SK-N-SH (cell line): ENCODE measurements at regions not wholly inside any gene's neighbourhood (a gene's known extent, or its start where the extent isn't known, plus 50 kb on each side); places are given as distances from the start of the nearest gene placed in this dataset.

Experiments
- CTCF ChIA-PET: fragments of 300-600, 350-600 bp; formaldehyde crosslinking; extraction: SDS; loops from one replicate; lab custom pipeline; 2021; lab: Yijun Ruan, JAX
- POLR2A ChIA-PET: fragments of 350-600 bp; sonication (Branson Sonifier 250); formaldehyde crosslinking; extraction: SDS; loops from one replicate; lab custom pipeline; 2020; ENCODE audit warnings: antibody characterized with exemption, inconsistent platforms; lab: Yijun Ruan, JAX
- DNase-seq: peaks from one replicate; pipeline ENCODE4 v3.0.0; 2012
- H2AFZ ChIP-seq: fragments of 200-600 bp; sonication (generic); 2 replicates; pipeline ENCODE4 v1.8.1; 2016; ENCODE audit warnings: antibody characterized with exemption, mild to moderate bottlenecking, low read depth
- H3F3A ChIP-seq: fragments of 200-600 bp; sonication (generic); replicated peaks from 2 replicates; pipeline ENCODE3; 2016; ENCODE audit warnings: antibody characterized with exemption, mild to moderate bottlenecking; ENCODE audit not compliant: insufficient read depth
- H3K27ac ChIP-seq, 2 experiments: fragments of 200-500 bp in 1 of 2; fragments of 200-600 bp in 1 of 2; sonication (Bioruptor generic) in 1 of 2; sonication (generic), shearing (Covaris generic) in 1 of 2; 2 replicates each; pipeline versions ENCODE4 v1.5.1 to v1.6.1; 2014 to 2016; ENCODE audit warnings: low read depth in 2 of 2, inconsistent platforms in 1 of 2, low read length in 1 of 2, mild to moderate bottlenecking in 1 of 2, mixed read lengths in 1 of 2
- H3K27me3 ChIP-seq: fragments of 200-600 bp; sonication (generic), shearing (Covaris generic); 2 replicates; pipeline ENCODE4 v1.6.1; 2016; ENCODE audit warnings: mixed run types; ENCODE audit not compliant: insufficient read depth
- H3K36me3 ChIP-seq, 2 experiments: fragments of 200-500 bp in 1 of 2; fragments of 200-600 bp in 1 of 2; sonication (Bioruptor generic) in 1 of 2; sonication (generic) in 1 of 2; replicated peaks in 1 of 2; 2 replicates each; pipeline versions ENCODE3 to v1.5.1; 2014 to 2016; ENCODE audit warnings: low read length in 1 of 2, mild to moderate bottlenecking in 1 of 2; ENCODE audit not compliant: insufficient read depth in 2 of 2, control insufficient read depth in 1 of 2
- H3K4me1 ChIP-seq, 2 experiments: fragments of 200-500 bp in 1 of 2; fragments of 200-600 bp in 1 of 2; sonication (Bioruptor generic) in 1 of 2; sonication (generic), shearing (Covaris generic) in 1 of 2; 2 replicates each; pipeline versions ENCODE4 v1.5.1 to v1.6.1; 2014 to 2016; ENCODE audit warnings: low read depth in 1 of 2, low read length in 1 of 2, mixed run types in 1 of 2; ENCODE audit not compliant: insufficient read depth in 2 of 2, control insufficient read depth in 1 of 2
- H3K4me2 ChIP-seq: fragments of 200-600 bp; sonication (generic), shearing (Covaris generic); 2 replicates; pipeline ENCODE4 v1.6.1; 2017; ENCODE audit warnings: mixed run types
- H3K4me3 ChIP-seq, 2 experiments: fragments of 200-500 bp in 1 of 2; fragments of 200-600 bp in 1 of 2; sonication (Bioruptor generic) in 1 of 2; sonication (generic), shearing (Covaris generic) in 1 of 2; 2 replicates each; pipeline versions ENCODE4 v1.5.1 to v1.8.1; 2014 to 2016; ENCODE audit warnings: low read depth in 2 of 2, inconsistent platforms in 1 of 2, low read length in 1 of 2, mild to moderate bottlenecking in 1 of 2, mixed read lengths in 1 of 2, moderate library complexity in 1 of 2
- H3K79me2 ChIP-seq: fragments of 200-600 bp; sonication (generic); 2 replicates; pipeline ENCODE4 v1.8.1; 2017; ENCODE audit warnings: mild to moderate bottlenecking; ENCODE audit not compliant: insufficient read depth
- H3K9ac ChIP-seq: fragments of 200-600 bp; sonication (generic); 2 replicates; pipeline ENCODE4 v1.6.1; 2017; ENCODE audit warnings: mixed run types
- H3K9me2 ChIP-seq: fragments of 200-600 bp; sonication (generic); 2 replicates; pipeline ENCODE4 v1.6.1; 2017; ENCODE audit warnings: mixed run types
- H3K9me3 ChIP-seq: fragments of 200-600 bp; sonication (generic); 2 replicates; pipeline ENCODE4 v1.6.1; 2017; ENCODE audit warnings: mixed run types, mild to moderate bottlenecking, moderate library complexity
- H4K20me1 ChIP-seq: fragments of 200-600 bp; sonication (generic); 2 replicates; pipeline ENCODE4 v1.6.1; 2017; ENCODE audit warnings: mild to moderate bottlenecking, mixed run types; ENCODE audit not compliant: insufficient read depth
- ELF1 ChIP-seq: IDR thresholded peaks from 2 replicates; pipeline ENCODE4 v1.4.0; 2012
- FOXM1 ChIP-seq: IDR thresholded peaks from 2 replicates; pipeline ENCODE4 v1.4.0; 2012; ENCODE audit warnings: low read depth, mild to moderate bottlenecking
- GATA2 ChIP-seq: sonication (generic); formaldehyde crosslinking; IDR thresholded peaks from 2 replicates; pipeline ENCODE4 v1.5.0; 2020; ENCODE audit warnings: mild to moderate bottlenecking, missing genetic modification reagents
- JUND ChIP-seq: IDR thresholded peaks from 2 replicates; pipeline ENCODE4 v1.4.0; 2012
- MEF2A ChIP-seq: IDR thresholded peaks from 2 replicates; pipeline ENCODE4 v1.4.0; 2012; ENCODE audit warnings: low read depth, borderline replicate concordance
- MXI1 ChIP-seq: IDR thresholded peaks from 2 replicates; pipeline ENCODE4 v1.6.1; 2012; ENCODE audit warnings: mild to moderate bottlenecking, low read depth, low read length, improper control_type of control experiment
- NFIC ChIP-seq: IDR thresholded peaks from 2 replicates; pipeline ENCODE4 v1.4.0; 2012; ENCODE audit warnings: borderline replicate concordance
- NRF1 ChIP-seq: IDR thresholded peaks from 2 replicates; pipeline ENCODE4 v1.6.1; 2012; ENCODE audit warnings: low read depth, mild to moderate bottlenecking, low read length
- POLR2AphosphoS5 ChIP-seq: IDR thresholded peaks from 2 replicates; pipeline ENCODE4 v1.6.1; 2012; ENCODE audit warnings: low read depth, low read length
- RCOR1 ChIP-seq: fragments of 150-350 bp; IDR thresholded peaks from 2 replicates; pipeline ENCODE4 v1.6.1; 2017; ENCODE audit warnings: antibody characterized with exemption, low read length
- RXRA ChIP-seq: IDR thresholded peaks from 2 replicates; pipeline ENCODE4 v1.4.0; 2012; ENCODE audit warnings: low read depth, mild to moderate bottlenecking, borderline replicate concordance
- SIN3A ChIP-seq: IDR thresholded peaks from 2 replicates; pipeline ENCODE4 v1.6.1; 2012; ENCODE audit warnings: low read depth, mild to moderate bottlenecking, low read length, moderate library complexity, borderline replicate concordance
- SMC3 ChIP-seq: IDR thresholded peaks from 2 replicates; pipeline ENCODE4 v1.6.1; 2012; ENCODE audit warnings: low read depth, low read length, improper control_type of control experiment
- TCF12 ChIP-seq: IDR thresholded peaks from 2 replicates; pipeline ENCODE4 v1.4.0; 2012
- TEAD4 ChIP-seq: IDR thresholded peaks from 2 replicates; pipeline ENCODE4 v1.4.0; 2012; ENCODE audit warnings: mild to moderate bottlenecking, borderline replicate concordance; ENCODE audit not compliant: insufficient read depth
- YY1 ChIP-seq: IDR thresholded peaks from 2 replicates; pipeline ENCODE4 v1.4.0; 2012; ENCODE audit warnings: low read depth, mild to moderate bottlenecking
- WGBS: methylation state at CpG from one replicate; pipeline ENCODE4 v1.1.6; 2017; ENCODE audit warnings: low lambda C conversion rate; 5-methylcytosine and 5-hydroxymethylcytosine counted together
- TF ChIP-seq, protein P1 (sequence below): fragments of 150-350 bp; IDR thresholded peaks from 2 replicates; pipeline ENCODE4 v1.6.1; 2017; ENCODE audit warnings: antibody characterized with exemption, low read length, low read depth, borderline replicate concordance
- TF ChIP-seq, protein P2 (sequence below): fragments of 150-350 bp; IDR thresholded peaks from 2 replicates; pipeline ENCODE4 v1.6.1; 2016; ENCODE audit warnings: mild to moderate bottlenecking, low read depth, low read length
- TF ChIP-seq, protein P3 (sequence below): IDR thresholded peaks from 2 replicates; pipeline ENCODE4 v1.4.0; 2012; ENCODE audit warnings: low read depth, borderline replicate concordance
- TF ChIP-seq, protein P4 (sequence below): IDR thresholded peaks from 2 replicates; pipeline ENCODE4 v1.4.0; 2012; ENCODE audit warnings: low read depth, borderline replicate concordance

DNA sequence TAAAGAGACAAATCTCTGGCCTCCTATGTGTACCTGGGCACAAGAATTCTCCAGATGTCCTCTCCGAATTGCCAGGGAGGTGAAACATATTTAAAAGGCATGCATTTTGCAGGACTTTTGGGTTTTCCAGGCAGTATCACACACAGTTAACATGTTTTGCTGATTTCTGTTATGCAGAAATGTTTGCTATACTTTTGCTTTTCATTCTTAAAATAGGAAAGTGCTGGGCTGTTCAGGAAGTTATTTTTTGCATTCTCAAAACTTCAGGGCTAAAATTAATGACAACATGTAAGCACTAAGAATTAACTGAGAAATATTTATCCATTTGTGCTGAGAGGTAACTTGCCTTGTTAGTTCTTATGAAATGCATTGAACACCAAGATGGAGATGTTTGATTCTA is 390.7 kb upstream of the CTSO start:
- no peaks in the 10 kb centered on the region for H3F3A ChIP-seq
- POLR2A ChIA-PET: no interaction called here
- CTCF ChIA-PET: no interaction called here
- H3K27ac ChIP-seq: no peak overlapping the region
- H3K4me1 ChIP-seq: no peaks in the 10 kb centered on the region; a peak in 1 of 4 replicates
- H3K79me2 ChIP-seq: no peaks in the 10 kb centered on the region
- H3K36me3 ChIP-seq: no peaks in the 10 kb centered on the region
- TF ChIP-seq MEF2A (no peak), FOXM1 (no peak), TEAD4 (no peak), SIN3A (no peak), RCOR1 (no peak), RXRA (no peak), SMC3 (no peak), MXI1 (no peak), TCF12 (no peak), YY1 (no peak), POLR2AphosphoS5 (no peak), NRF1 (no peak), NFIC (no peak)
- TF ChIP-seq, protein P1, sequence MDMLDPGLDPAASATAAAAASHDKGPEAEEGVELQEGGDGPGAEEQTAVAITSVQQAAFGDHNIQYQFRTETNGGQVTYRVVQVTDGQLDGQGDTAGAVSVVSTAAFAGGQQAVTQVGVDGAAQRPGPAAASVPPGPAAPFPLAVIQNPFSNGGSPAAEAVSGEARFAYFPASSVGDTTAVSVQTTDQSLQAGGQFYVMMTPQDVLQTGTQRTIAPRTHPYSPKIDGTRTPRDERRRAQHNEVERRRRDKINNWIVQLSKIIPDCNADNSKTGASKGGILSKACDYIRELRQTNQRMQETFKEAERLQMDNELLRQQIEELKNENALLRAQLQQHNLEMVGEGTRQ: no peak
- DNase-seq: no peak
- H4K20me1 ChIP-seq: no peaks in the 10 kb centered on the region
- no peaks in the 10 kb centered on the region for H3K9me2 ChIP-seq
- no peaks in the 10 kb centered on the region for H3K27me3 ChIP-seq
- WGBS: 15% methylated on average over 1 of the region's 1 CpG
- H3K9ac ChIP-seq: no peak overlapping the region
- H2AFZ ChIP-seq: no peak overlapping the region
- H3K4me2 ChIP-seq: no peak overlapping the region
- H3K9me3 ChIP-seq: no peaks in the 10 kb centered on the region
- H3K4me3 ChIP-seq: no peak overlapping the region

DNA sequence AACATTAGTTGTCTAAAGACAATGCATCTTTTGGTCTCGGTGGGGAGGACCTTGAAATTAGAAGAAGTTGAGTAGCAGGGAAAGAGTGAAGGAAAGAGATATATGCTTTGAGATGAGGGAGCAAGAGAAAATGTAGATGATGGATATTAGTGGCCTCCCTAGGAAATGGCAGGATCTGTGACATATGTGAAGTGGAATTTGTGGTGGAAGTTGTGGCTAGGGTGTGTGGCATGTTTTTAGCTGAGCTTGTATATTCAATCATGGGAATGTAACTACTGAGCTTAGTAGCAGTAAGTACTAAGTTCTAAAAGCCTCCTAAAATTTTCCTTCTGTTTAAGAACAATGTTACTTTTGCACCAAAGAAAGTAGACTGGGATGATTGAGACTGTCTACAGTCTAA is 382.8 kb upstream of the CTSO start:
- Histone ChIP-seq H3K79me2 (no peaks in the 10 kb centered on the region), H3K9me2 (no peaks in the 10 kb centered on the region), H3K4me2 (no peak overlapping the region), H3K9me3 (no peaks in the 10 kb centered on the region), H2AFZ (no peak overlapping the region), H3K4me3 (no peak overlapping the region), H4K20me1 (no peaks in the 10 kb centered on the region), H3K4me1 (no peaks in the 10 kb centered on the region), H3K9ac (no peak overlapping the region), H3K36me3 (no peaks in the 10 kb centered on the region), H3F3A (no peaks in the 10 kb centered on the region), H3K27ac (no peak overlapping the region), H3K27me3 (no peaks in the 10 kb centered on the region)
- 9% methylated on average over 1 of the region's 1 CpG for WGBS
- ChIA-PET POLR2A (no interaction called here), CTCF (no interaction called here)
- no peak for DNase-seq
- TF ChIP-seq SIN3A: no peak
- TF ChIP-seq, protein P2, sequence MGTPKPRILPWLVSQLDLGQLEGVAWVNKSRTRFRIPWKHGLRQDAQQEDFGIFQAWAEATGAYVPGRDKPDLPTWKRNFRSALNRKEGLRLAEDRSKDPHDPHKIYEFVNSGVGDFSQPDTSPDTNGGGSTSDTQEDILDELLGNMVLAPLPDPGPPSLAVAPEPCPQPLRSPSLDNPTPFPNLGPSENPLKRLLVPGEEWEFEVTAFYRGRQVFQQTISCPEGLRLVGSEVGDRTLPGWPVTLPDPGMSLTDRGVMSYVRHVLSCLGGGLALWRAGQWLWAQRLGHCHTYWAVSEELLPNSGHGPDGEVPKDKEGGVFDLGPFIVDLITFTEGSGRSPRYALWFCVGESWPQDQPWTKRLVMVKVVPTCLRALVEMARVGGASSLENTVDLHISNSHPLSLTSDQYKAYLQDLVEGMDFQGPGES: no peak
- TF ChIP-seq GATA2 (CRISPR knock-in tag): no peak
- no peak for TF ChIP-seq ELF1
- TF ChIP-seq, protein P3, sequence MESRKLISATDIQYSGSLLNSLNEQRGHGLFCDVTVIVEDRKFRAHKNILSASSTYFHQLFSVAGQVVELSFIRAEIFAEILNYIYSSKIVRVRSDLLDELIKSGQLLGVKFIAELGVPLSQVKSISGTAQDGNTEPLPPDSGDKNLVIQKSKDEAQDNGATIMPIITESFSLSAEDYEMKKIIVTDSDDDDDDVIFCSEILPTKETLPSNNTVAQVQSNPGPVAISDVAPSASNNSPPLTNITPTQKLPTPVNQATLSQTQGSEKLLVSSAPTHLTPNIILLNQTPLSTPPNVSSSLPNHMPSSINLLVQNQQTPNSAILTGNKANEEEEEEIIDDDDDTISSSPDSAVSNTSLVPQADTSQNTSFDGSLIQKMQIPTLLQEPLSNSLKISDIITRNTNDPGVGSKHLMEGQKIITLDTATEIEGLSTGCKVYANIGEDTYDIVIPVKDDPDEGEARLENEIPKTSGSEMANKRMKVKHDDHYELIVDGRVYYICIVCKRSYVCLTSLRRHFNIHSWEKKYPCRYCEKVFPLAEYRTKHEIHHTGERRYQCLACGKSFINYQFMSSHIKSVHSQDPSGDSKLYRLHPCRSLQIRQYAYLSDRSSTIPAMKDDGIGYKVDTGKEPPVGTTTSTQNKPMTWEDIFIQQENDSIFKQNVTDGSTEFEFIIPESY: no peak
- no peak for TF ChIP-seq RXRA
- no peak for TF ChIP-seq MEF2A
- TF ChIP-seq JUND: no peak
- TF ChIP-seq, protein P4, sequence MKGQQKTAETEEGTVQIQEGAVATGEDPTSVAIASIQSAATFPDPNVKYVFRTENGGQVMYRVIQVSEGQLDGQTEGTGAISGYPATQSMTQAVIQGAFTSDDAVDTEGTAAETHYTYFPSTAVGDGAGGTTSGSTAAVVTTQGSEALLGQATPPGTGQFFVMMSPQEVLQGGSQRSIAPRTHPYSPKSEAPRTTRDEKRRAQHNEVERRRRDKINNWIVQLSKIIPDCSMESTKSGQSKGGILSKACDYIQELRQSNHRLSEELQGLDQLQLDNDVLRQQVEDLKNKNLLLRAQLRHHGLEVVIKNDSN: no peak
- TF ChIP-seq, all 33 proteins: peak for 0
